GM19467 (cell line): ENCODE measurements at regions not wholly inside any gene's neighbourhood (a gene's known extent, or its start where the extent isn't known, plus 50 kb on each side); places are given as distances from the start of the nearest gene placed in this dataset.
"Not testable (repeated sequence)": the region's sequence is repeated elsewhere in the genome, so short reads cannot be mapped to it uniquely, and the experiment has no call there.

ENCODE experiments used
- ATAC-seq: cut with Tn5 transposase; IDR thresholded peaks from one replicate; pipeline ENCODE4 v1.9.1; 2021; ENCODE audit warnings: mild to moderate bottlenecking, moderate library complexity; ENCODE audit not compliant: unreplicated experiment

- ATAC-seq: no peak
These were observed 1465.7 kb upstream of the DIAPH2 start for GRCh38 chrX:95218976-95219375.

GRCh38 chrX:95248386-95248785 is 1436.3 kb upstream of the DIAPH2 start:
- ATAC-seq: no peak

- ATAC-seq: no peak
These were observed 1394.2 kb upstream of the DIAPH2 start for GRCh38 chrX:95290455-95290854.

- no peak for ATAC-seq
These were observed 1393.1 kb upstream of the DIAPH2 start for GRCh38 chrX:95291561-95291960.

- no peak for ATAC-seq
These were observed 1365.8 kb upstream of the DIAPH2 start for GRCh38 chrX:95318882-95319281.

- ATAC-seq: no peak
These were observed 1359.5 kb upstream of the DIAPH2 start for GRCh38 chrX:95325185-95325584.

- ATAC-seq: no peak
These were observed 1354.3 kb upstream of the DIAPH2 start for GRCh38 chrX:95330292-95330691.

GRCh38 chrX:95332530-95332929 is 1352.1 kb upstream of the DIAPH2 start:
- no peak for ATAC-seq

GRCh38 chrX:95346856-95347255 is 1337.8 kb upstream of the DIAPH2 start:
- ATAC-seq: no peak

GRCh38 chrX:95350774-95351488 is 1333.7 kb upstream of the DIAPH2 start:
- ATAC-seq: no peak

- ATAC-seq: no peak
These were observed 1317.4 kb upstream of the DIAPH2 start for GRCh38 chrX:95367286-95367685.

- no peak for ATAC-seq
These were observed 1301.8 kb upstream of the DIAPH2 start for GRCh38 chrX:95382799-95383198.

- no peak for ATAC-seq
These were observed 1300.9 kb upstream of the DIAPH2 start for GRCh38 chrX:95383778-95384177.

GRCh38 chrX:95427389-95427788 is 1257.3 kb upstream of the DIAPH2 start:
- no peak for ATAC-seq

GRCh38 chrX:95435198-95435597 is 1249.4 kb upstream of the DIAPH2 start:
- no peak for ATAC-seq

GRCh38 chrX:95441836-95442235 is 1242.8 kb upstream of the DIAPH2 start:
- ATAC-seq: no peak

GRCh38 chrX:95484781-95485180 is 1199.9 kb upstream of the DIAPH2 start:
- ATAC-seq: no peak

GRCh38 chrX:95505721-95506120 is 1178.9 kb upstream of the DIAPH2 start:
- no peak for ATAC-seq

- ATAC-seq: no peak
These were observed 1175.2 kb upstream of the DIAPH2 start for GRCh38 chrX:95509474-95509873.

GRCh38 chrX:95524018-95524417 is 1160.6 kb upstream of the DIAPH2 start:
- not testable (repeated sequence) for ATAC-seq

GRCh38 chrX:95536111-95536510 is 1148.5 kb upstream of the DIAPH2 start:
- no peak for ATAC-seq

GRCh38 chrX:95536661-95537060 is 1148.0 kb upstream of the DIAPH2 start:
- no peak for ATAC-seq

- no peak for ATAC-seq
These were observed 1145.6 kb upstream of the DIAPH2 start for GRCh38 chrX:95539041-95539440.
